Type B pancreatic cell (in vitro differentiated cells): ENCODE measurements at regions not wholly inside any gene's neighbourhood (a gene's known extent, or its start where the extent isn't known, plus 50 kb on each side); places are given as distances from the start of the nearest gene placed in this dataset.

ENCODE experiments used
- DNase-seq: peaks from one replicate; pipeline ENCODE4 v3.0.0; 2021; ENCODE audit warnings: mixed read lengths; ENCODE audit not compliant: unreplicated experiment; ENCODE audit errors: extremely low spot score
- H3K27ac Mint-ChIP-seq: 2 replicates; pipeline ENCODE4 v1.8.0; 2021; ENCODE audit warnings: mild to moderate bottlenecking, mixed read lengths
- H3K27me3 Mint-ChIP-seq: 2 replicates; pipeline ENCODE4 v1.8.0; 2021; ENCODE audit warnings: mixed read lengths
- H3K36me3 Mint-ChIP-seq: 2 replicates; pipeline ENCODE4 v1.8.0; 2021; ENCODE audit warnings: mixed read lengths
- H3K4me1 Mint-ChIP-seq: one replicate; pipeline ENCODE4 v1.8.0; 2021; ENCODE audit warnings: mixed read lengths; ENCODE audit not compliant: unreplicated experiment
- H3K4me3 Mint-ChIP-seq: 2 replicates; pipeline ENCODE4 v1.8.0; 2021; ENCODE audit warnings: mild to moderate bottlenecking, mixed read lengths
- H3K9me3 Mint-ChIP-seq: 2 replicates; pipeline ENCODE4 v1.8.0; 2021; ENCODE audit warnings: mixed read lengths
- TF ChIP-seq, protein P1 (sequence below): fragments of 200-600 bp; sonication (generic); conservative IDR thresholded peaks from 2 replicates; pipeline ENCODE4 v1.5.0; 2021; ENCODE audit warnings: antibody characterized with exemption, mild to moderate bottlenecking

DNA sequence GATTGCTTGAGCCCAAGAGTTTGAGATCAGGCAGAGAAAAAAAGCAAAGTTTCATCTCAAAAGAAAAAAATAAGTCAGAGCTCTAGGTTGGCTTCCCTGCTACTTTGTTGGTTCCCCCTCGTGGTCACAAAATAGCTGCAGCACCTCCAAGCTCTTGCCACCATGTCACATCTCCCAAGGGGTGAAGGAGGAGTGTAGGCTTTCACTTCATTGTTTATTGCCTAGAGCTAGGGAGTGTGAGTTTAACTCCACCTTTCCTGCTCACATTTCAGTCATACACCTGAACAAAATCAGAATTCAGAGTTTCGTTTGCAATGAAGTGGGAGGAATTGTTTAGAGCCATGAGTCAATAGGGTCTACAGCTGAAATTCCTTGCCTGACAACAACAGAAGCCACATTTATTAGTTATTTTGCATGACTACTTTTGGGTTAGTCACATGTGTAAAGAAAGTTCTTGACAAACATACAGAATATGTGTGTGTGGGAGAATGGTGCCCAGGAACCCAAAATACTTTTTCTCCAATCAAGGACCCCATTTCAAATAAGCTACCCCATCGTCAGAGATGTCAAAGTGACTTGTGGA lies 56.2 kb upstream of the UFL1 start:
- no peak overlapping the region for H3K27ac Mint-ChIP-seq
- no peaks in the 10 kb centered on the region for H3K36me3 Mint-ChIP-seq
- DNase-seq, result no peak
- H3K4me3 Mint-ChIP-seq, result no peak overlapping the region
- peaks cover 3% of the 10 kb centered on the region for H3K4me1 Mint-ChIP-seq
- no peaks in the 10 kb centered on the region for H3K27me3 Mint-ChIP-seq
- no peaks in the 10 kb centered on the region for H3K9me3 Mint-ChIP-seq
- TF ChIP-seq, protein P1, sequence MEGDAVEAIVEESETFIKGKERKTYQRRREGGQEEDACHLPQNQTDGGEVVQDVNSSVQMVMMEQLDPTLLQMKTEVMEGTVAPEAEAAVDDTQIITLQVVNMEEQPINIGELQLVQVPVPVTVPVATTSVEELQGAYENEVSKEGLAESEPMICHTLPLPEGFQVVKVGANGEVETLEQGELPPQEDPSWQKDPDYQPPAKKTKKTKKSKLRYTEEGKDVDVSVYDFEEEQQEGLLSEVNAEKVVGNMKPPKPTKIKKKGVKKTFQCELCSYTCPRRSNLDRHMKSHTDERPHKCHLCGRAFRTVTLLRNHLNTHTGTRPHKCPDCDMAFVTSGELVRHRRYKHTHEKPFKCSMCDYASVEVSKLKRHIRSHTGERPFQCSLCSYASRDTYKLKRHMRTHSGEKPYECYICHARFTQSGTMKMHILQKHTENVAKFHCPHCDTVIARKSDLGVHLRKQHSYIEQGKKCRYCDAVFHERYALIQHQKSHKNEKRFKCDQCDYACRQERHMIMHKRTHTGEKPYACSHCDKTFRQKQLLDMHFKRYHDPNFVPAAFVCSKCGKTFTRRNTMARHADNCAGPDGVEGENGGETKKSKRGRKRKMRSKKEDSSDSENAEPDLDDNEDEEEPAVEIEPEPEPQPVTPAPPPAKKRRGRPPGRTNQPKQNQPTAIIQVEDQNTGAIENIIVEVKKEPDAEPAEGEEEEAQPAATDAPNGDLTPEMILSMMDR, result no peak

DNA sequence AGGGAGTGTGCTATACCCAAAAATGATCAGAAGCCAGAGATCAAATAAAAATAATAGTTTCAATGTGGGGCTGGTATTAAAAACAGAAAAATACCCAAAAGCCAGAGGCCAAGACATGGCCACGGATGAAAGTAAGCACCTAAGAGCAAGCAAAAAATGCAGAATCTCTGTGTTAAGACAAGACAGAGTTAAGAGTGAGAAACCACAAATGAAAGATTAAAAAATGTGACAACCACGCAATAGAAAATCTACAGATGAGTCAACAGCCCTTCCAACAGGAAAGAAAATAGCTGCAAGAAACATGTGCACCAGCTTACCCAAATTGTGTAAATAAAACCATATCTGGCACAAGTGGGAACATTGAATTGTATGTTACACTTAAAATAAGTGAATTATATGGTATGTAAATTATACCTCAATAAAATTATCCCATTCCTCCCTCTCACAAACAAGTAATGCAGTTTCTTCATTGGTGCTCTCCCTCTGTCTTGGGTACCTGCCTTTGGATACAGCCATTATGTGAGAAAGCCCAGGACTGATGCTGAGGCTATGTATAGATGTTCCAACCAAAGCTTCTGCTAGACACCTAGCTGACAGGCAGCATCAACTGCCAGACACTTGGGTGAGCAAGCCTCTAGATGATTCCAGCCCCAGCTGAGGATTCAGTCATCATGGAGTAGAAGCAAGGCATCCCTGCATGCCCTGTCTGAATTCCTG lies 55.3 kb upstream of the UFL1 start:
- Mint-ChIP-seq H3K27ac (no peak overlapping the region), H3K36me3 (no peaks in the 10 kb centered on the region), H3K27me3 (no peaks in the 10 kb centered on the region), H3K4me3 (no peak overlapping the region), H3K9me3 (no peaks in the 10 kb centered on the region), H3K4me1 (peaks cover 3% of the 10 kb centered on the region)
- TF ChIP-seq, protein P1, result no peak
- DNase-seq, result no peak

DNA sequence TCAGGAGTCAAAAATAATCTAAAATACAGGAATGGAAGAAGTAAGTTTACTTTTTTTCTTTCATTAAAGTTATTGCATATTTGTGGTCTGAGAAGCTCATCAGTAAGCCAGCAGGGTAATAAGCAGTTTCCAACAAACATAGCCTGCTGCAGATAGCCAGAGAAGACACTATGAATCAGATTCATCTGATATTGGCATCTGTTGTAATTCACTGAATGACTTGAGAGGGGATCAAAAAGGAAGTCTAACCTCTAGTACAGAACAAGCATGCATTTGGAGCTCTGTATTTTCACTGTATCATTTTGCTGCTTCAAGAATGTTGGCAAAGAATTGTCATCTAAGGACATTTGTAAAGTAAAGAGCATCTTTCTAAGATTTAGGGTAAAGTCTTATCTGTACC lies 53.8 kb upstream of the UFL1 start:
- H3K4me1 Mint-ChIP-seq, result peaks cover 3% of the 10 kb centered on the region
- no peak overlapping the region for H3K27ac Mint-ChIP-seq
- no peak for DNase-seq
- H3K9me3 Mint-ChIP-seq, result no peaks in the 10 kb centered on the region
- H3K36me3 Mint-ChIP-seq, result no peaks in the 10 kb centered on the region
- H3K27me3 Mint-ChIP-seq, result no peaks in the 10 kb centered on the region
- TF ChIP-seq, protein P1, result no peak
- H3K4me3 Mint-ChIP-seq, result no peak overlapping the region

DNA sequence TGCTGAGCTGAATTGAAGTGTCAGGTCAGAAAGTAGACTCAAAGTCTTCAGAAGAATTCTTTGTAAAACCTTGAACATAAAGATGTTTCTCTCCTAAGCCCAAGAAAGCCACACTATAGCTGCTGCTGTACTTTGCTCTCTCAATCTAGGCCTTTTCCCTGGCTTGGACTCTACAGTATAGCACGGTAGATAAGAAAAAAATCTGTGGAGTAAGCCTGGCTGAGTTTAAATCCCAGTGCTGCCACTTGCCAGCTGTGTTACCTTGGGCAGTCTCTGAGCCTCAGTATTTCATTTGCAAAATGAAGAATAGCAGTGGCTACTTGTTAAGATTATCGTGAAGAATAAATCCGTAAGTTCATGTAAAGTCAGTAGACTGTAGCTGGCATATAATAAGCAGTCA lies 53.3 kb upstream of the UFL1 start:
- no peak for DNase-seq
- TF ChIP-seq, protein P1, result no peak
- Mint-ChIP-seq H3K9me3 (no peaks in the 10 kb centered on the region), H3K4me3 (no peak overlapping the region), H3K36me3 (no peaks in the 10 kb centered on the region), H3K27me3 (no peaks in the 10 kb centered on the region), H3K27ac (no peak overlapping the region), H3K4me1 (peaks cover 3% of the 10 kb centered on the region)

DNA sequence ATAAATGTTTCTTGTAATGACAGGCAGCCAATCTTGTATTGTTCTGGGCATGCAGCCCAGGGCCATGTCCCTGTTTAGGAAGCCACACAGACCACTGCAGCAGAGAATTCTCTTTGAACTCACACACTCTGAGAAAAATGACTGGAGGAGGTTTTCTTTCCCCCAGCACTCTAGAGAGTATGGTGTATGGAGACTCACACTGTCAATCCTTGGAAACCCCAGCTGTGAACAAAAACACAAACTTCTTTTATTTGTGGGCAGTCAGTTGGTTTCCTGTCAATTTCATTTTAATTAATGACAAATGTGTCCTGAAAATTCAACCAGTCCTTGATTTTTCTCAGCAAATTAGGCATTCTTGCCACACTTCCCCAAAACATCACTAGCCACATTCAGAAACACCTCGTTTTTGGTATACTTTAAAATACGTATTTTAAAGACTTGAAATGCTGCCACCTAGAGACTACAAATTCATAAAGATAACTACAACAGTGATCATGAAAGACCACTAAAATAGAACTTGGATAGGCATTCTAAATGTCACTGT lies 52.9 kb upstream of the UFL1 start:
- H3K27ac Mint-ChIP-seq, result no peak overlapping the region
- peaks cover 3% of the 10 kb centered on the region for H3K4me1 Mint-ChIP-seq
- DNase-seq, result no peak
- H3K27me3 Mint-ChIP-seq, result no peaks in the 10 kb centered on the region
- H3K4me3 Mint-ChIP-seq, result no peak overlapping the region
- TF ChIP-seq, protein P1, result peak; percentile 56
- no peaks in the 10 kb centered on the region for H3K36me3 Mint-ChIP-seq
- no peaks in the 10 kb centered on the region for H3K9me3 Mint-ChIP-seq
